T follicular helper cell (primary cell): ENCODE measurements at regions not wholly inside any gene's neighbourhood (a gene's known extent, or its start where the extent isn't known, plus 50 kb on each side); places are given as distances from the start of the nearest gene placed in this dataset.
"Not testable (repeated sequence)": the region's sequence is repeated elsewhere in the genome, so short reads cannot be mapped to it uniquely, and the experiment has no call there.

ENCODE experiments used
- DNase-seq: peaks from one replicate; pipeline ENCODE4 v3.0.0-alpha.2; 2020; ENCODE audit warnings: low read depth

DNA sequence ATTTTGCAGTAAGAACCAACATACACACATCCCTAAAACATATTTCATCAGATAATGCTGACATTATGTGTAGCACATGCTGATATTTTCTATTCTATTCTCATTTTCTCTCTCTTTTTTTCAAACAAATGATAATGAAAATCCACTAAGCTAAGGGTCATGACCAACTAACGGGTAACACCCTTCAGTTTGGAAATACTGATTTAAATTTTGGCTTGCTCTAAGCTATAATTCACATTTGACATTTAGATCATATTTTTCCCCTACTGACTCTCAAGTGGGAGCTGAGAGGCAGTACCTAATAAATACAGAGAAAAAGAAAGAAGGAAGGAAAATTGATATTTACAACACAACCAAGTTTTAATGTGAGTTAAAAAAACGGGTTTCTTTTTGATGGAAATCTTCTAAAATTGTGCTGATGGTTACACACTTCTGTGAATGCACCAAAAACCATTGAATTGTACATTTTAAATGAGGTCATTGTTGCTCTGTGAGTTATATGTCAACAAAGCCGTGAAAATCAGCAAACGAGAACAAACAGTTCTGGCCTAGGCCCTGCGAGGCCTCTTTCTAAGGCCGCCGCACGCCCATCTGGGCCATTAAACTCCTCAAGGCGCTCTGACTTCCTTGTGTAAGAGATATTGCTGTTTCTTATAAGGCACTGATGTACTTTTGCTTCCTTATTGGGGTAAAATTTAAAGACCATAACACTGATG is 124.2 kb downstream of the GALR1 start:
- no peak for DNase-seq

DNA sequence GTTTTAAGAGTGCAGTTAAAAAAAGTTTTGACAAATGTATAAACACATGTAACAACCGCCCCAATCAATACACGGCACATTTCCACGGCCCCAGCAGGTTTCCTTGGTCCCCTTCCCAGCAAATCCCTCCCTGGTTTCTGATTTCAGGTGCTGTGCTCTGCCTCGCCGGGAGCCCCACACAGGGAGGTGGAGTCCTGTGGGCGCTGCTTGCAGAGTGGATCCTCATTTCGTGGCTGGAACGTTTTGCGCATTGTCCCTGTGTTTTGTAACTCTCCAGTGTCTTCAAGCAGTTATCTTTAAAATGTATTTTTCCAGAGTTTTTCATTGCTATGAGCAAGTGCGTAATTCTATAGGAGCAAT is 124.8 kb downstream of the GALR1 start:
- DNase-seq, result no peak

DNA sequence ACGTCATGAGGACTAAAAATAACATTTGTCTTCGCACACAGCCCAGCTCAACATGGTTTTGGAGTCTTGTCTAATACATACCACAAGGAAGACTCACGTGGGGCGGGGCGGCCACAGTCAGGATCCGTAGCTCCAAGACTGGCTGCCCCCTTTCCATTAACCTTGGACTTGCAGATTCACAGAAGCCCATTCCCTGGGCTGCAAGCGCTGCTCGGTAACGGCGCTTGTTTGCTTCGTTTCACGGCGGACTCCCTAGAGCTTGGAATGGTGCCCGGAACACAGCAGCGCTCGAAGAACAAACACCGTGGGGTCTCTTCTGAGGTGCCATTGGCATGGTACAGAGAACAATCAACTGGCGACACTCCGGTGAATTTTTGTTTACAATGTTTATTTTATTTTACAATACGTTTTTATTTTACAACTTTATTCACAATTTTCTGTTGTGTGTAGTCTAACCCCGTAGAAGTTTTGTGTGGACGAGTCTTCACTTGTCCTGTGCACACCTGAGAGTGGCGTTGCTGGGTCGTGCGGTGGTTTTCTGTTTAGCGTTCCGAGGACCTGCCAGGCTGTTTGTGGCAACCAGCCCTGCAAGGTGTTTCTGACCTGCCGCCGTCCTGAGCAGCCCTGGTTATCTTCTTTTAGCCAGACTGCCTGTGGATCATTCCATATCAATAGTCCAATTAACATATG is 126.5 kb downstream of the GALR1 start:
- DNase-seq, result no peak

DNA sequence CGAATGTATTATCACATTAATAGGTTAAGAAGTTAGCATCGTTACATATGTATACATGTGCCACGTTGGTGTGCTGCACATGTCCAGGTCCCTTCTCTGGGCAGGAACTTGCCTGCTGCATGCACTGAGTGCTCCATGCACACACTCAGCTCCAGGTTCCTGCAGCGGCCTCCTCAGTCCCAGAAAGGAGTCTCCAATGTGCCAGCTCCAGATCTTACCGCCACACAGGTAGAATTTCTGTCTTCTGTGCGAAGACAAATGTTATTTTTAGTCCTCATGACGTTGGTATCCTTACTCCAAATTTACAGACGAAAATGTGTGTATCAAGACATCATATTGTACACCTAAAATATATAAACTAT is 127.1 kb downstream of the GALR1 start:
- no peak for DNase-seq

DNA sequence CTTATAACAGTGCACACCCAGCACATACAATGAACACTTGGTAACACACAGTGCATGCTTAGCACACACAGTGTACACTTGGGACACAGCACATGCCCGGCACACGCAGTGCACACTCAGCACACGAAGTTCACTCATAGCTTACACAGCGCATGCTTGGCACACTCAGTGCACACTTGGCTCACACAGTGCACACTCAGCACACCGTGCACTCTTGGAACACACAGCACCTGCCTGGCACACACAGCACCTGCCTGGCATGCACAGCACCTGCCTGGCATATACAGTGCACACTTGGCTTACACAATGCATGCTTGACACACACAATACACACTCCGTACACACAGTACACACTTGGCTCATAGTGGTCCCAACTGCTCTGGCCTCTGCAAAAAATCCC is 128.2 kb downstream of the GALR1 start:
- DNase-seq, result no peak

DNA sequence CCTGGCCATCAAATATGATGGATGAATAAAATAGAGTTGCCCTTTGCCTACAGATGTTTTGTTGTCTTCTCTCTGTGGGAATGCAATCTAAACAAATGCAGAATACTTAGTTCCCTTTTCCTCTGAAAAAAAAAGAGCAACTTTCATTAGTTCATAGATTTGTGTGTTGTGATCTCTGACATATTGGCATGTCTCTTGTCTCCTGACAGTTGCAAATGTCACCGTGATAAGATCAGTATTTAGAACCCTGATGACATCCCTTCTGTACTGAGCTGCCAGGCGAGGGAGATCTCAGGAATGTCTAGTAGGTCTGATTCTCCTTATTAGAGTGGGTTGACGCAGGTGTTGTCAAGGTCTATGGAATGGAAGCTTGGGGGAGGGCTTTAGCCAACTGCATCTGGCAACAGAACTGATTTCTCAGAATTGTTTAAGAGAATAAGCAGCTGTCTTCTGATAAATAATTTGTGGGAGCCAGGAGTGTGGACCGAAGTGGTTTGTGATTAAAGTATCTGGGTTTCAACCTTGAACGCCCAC is 130.4 kb downstream of the GALR1 start:
- no peak for DNase-seq

DNA sequence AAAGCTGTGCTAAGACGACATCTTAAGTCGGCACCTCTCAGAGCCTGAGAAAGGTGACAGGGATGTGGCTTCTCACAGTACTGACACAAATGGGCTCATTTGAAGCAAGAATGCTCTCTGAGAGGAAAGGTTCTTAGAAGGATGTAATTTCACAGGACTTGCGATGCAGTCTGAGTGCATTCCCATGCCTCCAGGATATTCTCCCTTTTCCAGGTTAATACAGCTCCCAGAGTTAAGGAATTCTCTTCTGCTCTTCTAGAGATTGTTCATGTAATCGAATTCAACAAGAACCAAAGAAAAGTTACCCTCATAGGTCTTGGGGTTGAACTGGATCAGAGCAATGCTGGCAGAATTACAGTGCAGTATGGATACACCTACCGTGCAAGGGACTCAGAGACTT is 131.0 kb downstream of the GALR1 start:
- DNase-seq, result no peak

DNA sequence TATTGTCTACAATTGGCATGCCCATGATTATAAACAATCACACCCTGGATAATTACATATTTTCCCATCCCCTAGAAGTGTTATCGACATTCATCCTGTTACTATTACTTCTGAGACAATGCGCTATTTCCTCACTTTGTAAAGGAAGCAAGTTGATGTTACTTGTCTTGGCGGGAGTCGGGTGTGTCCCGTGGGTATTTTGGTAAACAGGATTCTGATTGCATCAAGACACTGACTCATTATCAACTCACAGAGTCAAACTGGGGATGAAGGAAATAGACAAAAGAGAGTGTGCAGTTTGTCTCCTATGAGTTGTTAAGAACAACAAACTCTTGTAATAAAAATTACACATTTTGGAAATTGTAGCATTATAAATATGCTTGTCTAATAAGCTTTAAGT is 142.7 kb downstream of the GALR1 start:
- no peak for DNase-seq

DNA sequence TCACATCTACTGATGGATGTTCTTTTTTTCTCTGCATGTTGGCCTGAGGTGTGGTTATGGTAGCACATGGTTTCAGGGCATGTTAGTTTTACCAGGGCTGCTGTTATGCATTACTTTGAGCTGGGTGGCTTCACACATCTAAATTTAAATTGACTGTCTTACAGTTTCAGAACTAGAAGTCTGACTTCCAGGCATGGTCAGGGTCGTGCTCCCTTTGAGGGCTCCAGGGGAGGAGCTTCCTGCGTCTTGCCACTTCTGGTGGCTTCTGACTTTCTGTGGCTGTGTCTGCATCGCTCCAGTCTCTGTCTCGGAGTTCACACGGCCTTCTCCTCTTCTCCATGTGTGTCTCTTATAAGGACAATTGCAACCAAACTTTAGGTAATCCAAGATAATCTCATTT is 143.9 kb downstream of the GALR1 start:
- no peak for DNase-seq

DNA sequence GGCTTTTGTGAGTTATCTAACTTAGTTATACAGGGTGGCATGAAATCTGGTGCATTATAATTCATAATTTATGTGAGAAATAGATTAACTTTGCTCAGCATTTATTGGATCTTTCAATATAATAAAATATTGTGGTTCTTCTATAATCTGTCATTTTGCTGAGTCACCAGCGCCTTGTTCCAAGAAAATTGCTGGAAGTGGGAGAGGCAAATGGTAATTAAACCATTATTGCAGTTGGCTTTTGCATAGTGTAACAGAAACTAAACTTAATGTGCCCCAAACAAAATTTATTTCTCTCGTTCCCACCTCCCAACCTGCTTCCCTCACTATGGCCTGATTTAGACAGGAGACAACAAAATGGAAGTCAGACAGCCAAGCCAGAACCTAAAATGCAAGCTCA is 146.3 kb downstream of the GALR1 start:
- DNase-seq, result no peak

DNA sequence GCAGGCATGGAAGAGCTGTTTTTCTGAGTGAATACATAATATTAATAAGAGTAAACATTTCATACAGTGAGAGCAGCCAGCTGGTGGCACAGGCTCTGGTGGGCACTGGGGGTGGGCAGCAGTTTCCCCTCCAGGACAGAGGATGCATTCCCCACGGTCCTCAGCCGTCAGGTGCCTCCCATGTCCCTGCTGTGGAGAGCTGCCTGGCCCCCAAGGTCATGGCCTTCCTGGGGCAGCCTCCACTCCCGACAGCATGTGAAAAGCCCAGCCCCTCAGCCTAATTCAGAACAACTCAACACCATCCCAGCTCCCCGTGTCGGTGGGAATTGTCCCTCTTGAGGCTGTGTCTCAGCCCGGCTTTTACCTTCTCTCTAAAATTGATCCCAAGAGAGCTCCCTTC is 147.4 kb downstream of the GALR1 start:
- no peak for DNase-seq

DNA sequence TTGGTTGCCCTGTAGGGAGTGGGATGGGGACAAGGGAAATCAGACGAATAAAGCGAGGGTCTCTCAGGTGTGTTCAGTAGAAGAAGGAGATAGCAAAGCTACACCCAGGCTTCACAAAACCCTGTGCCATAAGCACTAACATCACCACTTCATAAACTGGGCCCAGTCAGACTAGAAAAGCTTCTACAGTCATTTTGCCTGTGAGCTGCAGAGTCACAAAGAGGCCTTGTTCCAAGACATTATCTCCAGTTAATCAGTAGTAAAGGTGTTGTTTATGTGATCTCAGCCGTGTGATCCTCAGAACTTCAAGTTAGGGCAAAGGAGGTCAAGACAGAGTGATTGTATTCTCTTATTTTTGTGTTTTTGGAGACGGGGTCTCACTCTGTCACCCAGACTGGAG is 148.0 kb downstream of the GALR1 start:
- DNase-seq, result no peak

DNA sequence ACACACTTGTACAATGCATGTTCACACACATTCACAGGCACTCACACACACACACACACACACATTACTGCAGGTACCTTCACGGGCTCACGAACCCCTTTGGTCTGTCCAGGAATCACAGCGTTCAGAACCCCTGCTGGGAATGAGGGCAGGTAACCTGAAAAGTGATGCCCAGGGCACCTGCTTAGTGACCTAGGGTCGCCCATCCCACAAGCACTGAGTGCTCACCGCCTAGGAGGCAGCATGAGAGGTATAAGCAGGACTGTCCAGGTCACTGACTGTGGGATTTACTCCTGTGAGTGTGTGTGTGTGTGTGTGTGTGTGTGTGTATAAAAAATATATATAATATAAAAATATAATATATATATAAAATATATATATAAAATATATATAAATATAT is 150.9 kb downstream of the GALR1 start:
- no peak for DNase-seq

DNA sequence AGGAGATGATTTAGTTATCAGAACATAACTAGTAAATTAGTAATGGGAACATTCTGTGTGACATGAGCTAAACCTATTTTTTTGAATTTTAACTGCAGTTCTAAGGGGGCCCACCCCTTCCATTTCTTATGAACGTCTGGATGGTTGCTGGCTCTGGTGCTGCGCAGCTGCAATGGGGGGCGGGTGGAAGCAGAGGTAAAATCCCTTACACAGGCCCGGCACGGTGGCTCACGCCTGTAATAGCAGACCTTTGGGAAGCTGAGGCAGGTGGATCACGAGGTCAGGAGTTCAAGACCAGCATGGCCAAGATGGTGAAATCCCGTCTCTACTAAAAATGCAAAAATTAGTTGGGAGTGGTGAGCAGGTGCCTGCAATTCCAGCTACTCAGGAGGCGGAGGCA is 151.5 kb downstream of the GALR1 start:
- DNase-seq, result no peak

DNA sequence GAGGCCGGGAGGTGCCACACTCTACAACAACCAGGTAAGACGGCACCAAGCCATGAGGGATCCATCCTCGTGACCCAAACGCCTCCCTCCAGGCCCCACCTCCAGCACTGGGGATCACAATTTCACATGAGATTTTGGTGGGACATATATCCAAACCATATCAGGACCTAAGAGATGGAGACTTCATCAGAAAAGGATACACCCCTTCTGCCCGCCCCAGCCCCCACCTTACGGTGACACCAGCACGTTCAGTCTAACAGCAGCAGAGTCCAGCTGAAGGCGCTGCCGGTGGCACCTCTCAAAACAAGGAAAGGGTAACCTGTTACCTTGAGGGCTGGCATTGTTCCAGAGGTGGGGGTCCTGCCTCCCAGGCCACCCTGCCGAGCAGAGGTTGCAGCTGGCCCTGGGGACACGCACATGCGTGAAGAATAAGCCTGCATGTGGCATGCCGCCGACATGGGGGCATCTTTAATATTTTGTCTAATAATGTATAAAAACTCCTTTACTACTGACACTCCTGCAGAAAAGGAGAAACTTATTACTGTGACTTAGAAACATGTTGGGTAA is 154.4 kb downstream of the GALR1 start:
- no peak for DNase-seq

DNA sequence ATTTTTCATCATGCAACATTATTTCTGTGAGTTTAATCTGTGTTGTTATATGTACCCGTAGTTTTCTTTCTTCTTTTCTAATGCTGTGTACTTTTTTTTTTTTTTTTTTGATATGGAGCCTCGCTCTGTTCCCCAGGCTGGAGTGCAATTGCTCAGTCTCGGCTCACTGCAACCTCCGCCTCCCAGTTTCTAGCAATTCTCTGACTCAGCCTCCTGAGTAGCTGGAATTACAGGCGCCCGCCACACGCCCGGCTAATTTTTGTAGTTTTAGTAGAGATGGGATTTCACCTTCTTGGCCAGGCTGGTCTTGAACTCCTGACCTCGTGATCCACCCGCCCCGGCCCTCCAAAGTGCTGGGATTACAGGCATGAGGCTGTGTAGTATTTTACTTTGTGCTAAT is 155.4 kb downstream of the GALR1 start:
- no peak for DNase-seq

DNA sequence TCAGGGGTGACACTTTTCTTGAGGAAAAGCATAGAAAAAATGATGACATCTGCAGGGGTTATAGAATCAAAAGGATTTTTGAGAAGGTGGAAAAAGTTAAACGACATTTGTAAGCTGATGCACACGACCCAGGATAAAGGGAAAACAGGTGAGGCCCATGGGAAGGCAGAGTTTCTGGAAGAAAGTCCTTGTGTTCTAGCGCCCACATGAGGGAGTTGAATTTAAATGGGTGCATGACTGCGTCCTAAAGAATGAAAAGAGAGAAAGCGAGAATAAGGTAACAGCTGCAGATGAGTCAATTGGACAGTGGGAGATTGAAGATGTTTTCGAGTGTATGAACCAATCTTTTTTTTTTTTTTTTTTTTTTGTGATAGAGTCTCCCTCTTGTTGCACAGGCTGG is 158.1 kb downstream of the GALR1 start:
- DNase-seq, result no peak

DNA sequence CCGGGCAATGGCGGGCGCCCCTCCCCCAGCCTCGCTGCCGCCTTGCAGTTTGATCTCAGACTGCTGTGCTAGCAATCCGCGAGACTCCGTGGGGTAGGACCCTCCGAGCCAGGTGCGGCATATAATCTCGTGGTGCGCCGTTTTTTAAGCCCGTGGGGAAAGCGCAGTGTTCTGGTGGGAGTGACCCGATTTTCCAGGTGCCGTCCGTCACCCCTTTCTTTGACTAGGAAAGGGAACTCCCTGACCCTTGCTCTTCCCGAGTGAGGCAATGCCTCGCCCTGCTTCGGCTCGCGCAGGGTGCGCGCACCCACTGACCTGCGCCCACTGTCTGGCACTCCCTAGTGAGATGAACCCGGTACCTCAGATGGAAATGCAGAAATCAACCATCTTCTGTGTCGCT is 171.9 kb downstream of the GALR1 start:
- DNase-seq, result not testable (repeated sequence)

DNA sequence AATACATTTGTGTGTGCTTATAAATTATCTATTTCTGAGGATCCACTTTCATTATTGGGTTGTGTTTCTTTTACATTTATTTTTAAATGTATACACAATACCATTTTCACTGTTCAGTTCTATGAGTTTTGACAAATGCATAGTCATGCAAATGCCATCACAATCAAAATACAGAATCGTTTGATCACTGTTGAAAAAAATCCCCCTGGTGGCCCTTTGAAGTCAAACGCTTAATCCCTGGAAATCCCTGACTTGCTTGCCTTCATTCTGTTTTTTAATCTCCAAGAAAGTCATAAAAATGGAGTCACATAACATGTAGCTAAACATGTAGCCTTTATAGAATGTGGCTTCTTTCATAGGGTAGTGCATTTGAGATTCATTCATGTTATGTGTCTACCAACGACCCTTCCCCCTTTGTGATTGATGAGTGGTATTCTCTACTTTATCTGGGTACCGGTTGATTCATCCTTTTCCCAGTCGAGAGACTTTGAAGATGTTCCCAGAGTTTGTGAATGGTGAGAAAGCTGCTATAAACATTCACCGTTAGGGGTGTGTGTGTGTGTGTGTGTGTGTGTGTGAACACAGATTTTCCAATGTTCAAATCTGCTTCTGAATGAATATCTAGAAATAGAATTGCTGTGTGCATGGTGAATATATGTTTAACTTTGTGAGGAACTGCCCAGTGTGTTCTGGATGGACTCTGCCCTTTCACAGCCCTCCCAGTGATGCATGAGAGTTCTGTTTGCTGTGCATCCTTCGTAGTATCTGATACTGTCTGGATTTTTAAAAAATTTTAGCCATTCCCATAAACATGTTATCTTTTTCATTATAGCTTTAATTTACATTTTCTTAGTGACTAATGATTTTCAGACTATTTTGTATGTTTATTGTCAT is 173.6 kb downstream of the GALR1 start:
- no peak for DNase-seq

DNA sequence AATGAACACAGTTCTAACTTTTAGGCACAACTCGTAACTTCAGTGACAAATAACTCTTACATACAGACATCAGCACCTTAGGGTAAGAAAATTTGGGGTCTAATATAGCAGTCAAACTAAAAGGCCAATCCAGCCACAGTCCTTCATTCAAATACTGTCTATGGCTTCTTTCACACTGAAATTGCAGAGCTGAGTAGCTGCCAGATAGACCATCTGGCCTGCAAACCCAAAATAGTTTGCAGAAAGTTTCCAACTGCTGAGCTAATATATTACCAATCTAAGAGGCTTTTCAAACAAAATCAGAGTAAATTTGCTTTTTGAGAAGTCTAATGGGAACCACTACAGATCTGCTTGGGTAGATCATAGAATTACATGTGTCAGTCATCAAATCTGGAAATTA is 183.4 kb downstream of the GALR1 start:
- DNase-seq, result no peak

DNA sequence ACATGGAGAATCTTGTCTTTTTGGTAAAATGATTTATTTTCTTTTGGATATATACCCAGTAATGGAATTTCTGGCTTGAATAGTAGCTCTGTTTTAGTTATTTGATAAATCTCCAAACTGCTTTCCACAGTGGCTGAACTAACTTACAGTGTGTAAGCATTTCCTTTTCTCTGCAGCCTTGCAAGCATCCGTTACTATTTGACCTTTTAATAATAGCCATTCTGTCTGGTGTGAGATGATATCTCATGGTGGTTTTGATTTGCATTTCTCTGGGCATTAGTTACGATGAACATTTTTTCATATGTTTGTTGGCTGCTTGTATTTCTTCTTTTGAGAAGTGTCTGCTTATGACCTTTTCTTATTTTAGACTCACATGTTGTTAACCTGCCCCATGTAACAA is 190.2 kb downstream of the GALR1 start:
- no peak for DNase-seq

DNA sequence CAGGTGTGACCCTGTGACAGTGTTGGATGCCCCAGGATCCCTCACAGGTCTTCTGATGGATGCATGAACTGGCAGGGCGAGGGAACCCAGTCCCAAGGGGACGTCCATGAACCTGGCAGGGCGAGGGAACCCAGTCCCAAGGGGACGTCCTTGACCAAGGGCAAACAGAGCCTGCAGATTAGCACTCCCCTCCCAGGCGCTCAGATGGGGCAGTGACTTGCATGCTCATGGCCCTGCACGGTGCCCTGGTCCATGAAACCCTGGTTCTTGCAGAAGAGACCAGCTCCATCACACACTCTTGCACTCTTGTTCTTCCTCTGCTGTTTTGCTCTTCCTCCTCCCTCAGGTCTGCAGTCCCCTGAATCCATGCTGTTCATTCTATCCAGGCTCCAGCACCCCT is 192.7 kb downstream of the GALR1 start:
- no peak for DNase-seq

DNA sequence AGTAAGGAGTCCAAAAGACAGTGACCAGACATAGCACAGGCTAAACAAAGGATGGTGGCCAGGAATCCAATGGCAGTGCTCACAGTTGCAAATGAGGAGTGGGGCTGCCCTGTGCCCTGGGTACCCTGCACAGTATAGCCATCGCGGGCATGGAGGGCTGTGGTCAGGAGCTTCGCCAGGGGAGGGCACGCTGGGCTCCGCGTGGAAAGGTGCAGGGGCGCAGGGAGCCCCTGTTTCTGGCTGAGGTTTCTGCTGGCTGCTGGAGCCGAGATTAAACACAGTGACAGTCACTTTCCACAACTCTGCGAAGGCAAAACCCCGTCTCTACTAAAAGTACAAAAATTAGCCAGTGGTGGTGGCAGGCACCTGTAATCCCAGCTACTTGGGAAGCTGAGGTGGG is 194.7 kb downstream of the GALR1 start:
- no peak for DNase-seq
